ENCODE measurements at regions not wholly inside any gene's neighbourhood (a gene's known extent, or its start where the extent isn't known, plus 50 kb on each side); places are given as distances from the start of the nearest gene placed in this dataset.

- Mint-ChIP-seq H3K36me3 (no peaks in the 10 kb centered on the region), H3K27me3 (no peaks in the 10 kb centered on the region), H3K4me3 (no peak overlapping the region), H3K27ac (no peak overlapping the region), H3K9me3 (peaks cover 5 to 27% (median 8%) of the 10 kb centered on the region in 7 donors), H3K4me1 (no peaks in the 10 kb centered on the region)
- Histone ChIP-seq H3K36me3 (ENCODE audit: control insufficient read depth, insufficient read depth, low read length) (no peaks in the 10 kb centered on the region), H3K27me3 (ENCODE audit: control insufficient read depth, insufficient read depth, low read length) (no peaks in the 10 kb centered on the region), H3K4me1 (ENCODE audit: control insufficient read depth, insufficient read depth, low read length, poor library complexity, severe bottlenecking) (no peaks in the 10 kb centered on the region), H3K9me3 (ENCODE audit: control insufficient read depth in 2 of 2, low read length in 2 of 2) (peaks cover 2 to 9% of the 10 kb centered on the region in 2 experiments), H3K27ac (ENCODE audit: insufficient read depth, low read length, poor library complexity, severe bottlenecking) (no peak overlapping the region), H3K4me3 (ENCODE audit: low read depth, low read length) (no peak overlapping the region)
- DNase-seq = no peak
- ATAC-seq (ENCODE audit: low read depth in 2 of 2) = no peak
Observed at GRCh38 chr18:27666016-27666415, 480.9 kb upstream of the CHST9 start.

GRCh38 chr18:27665264-27665799, 480.2 kb upstream of the CHST9 start:
- Mint-ChIP-seq H3K4me3 (no peak overlapping the region), H3K4me1 (no peaks in the 10 kb centered on the region), H3K9me3 (peaks cover 5 to 29% (median 8%) of the 10 kb centered on the region in 7 donors), H3K27me3 (no peaks in the 10 kb centered on the region), H3K36me3 (no peaks in the 10 kb centered on the region), H3K27ac (no peak overlapping the region)
- no peak overlapping the region for H3K27ac ChIP-seq (ENCODE audit: insufficient read depth, low read length, poor library complexity, severe bottlenecking)
- no peaks in the 10 kb centered on the region for H3K36me3 ChIP-seq (ENCODE audit: control insufficient read depth, insufficient read depth, low read length)
- no peaks in the 10 kb centered on the region for H3K4me1 ChIP-seq (ENCODE audit: control insufficient read depth, insufficient read depth, low read length, poor library complexity, severe bottlenecking)
- DNase-seq = no peak
- peaks cover 2 to 9% of the 10 kb centered on the region in 2 experiments for H3K9me3 ChIP-seq (ENCODE audit: control insufficient read depth in 2 of 2, low read length in 2 of 2)
- no peaks in the 10 kb centered on the region for H3K27me3 ChIP-seq (ENCODE audit: control insufficient read depth, insufficient read depth, low read length)
- no peak for ATAC-seq (ENCODE audit: low read depth in 2 of 2)
- H3K4me3 ChIP-seq (ENCODE audit: low read depth, low read length) = no peak overlapping the region

DNA sequence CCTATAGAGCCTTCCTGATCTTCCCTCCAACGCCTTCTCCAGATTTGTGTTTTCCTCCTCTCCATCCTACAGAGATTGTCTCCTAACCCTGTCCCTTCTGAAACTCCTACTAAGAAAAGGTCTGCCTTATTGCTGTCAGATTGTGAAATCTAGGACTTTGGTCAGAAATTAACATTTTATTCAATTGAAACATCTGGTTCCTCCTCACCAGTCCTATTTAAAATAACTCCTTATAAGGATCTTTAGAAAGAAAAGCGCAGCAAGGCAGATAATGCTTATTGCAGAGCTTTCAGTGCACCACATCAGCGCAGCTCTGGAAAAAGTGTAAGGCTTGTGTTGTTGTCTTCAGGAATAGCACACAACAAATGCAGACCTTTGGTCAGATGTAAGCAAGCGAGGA, 477.8 kb upstream of the CHST9 start:
- Mint-ChIP-seq H3K36me3 (no peaks in the 10 kb centered on the region), H3K4me3 (no peak overlapping the region), H3K27me3 (no peaks in the 10 kb centered on the region), H3K9me3 (peaks cover 3 to 24% (median 6%) of the 10 kb centered on the region in 7 donors), H3K27ac (no peak overlapping the region), H3K4me1 (no peaks in the 10 kb centered on the region)
- Histone ChIP-seq H3K9me3 (ENCODE audit: control insufficient read depth in 2 of 2, low read length in 2 of 2) (peaks cover 2 to 13% of the 10 kb centered on the region in 2 experiments), H3K4me3 (ENCODE audit: low read depth, low read length) (no peak overlapping the region), H3K27me3 (ENCODE audit: control insufficient read depth, insufficient read depth, low read length) (no peaks in the 10 kb centered on the region), H3K36me3 (ENCODE audit: control insufficient read depth, insufficient read depth, low read length) (no peaks in the 10 kb centered on the region), H3K4me1 (ENCODE audit: control insufficient read depth, insufficient read depth, low read length, poor library complexity, severe bottlenecking) (no peaks in the 10 kb centered on the region), H3K27ac (ENCODE audit: insufficient read depth, low read length, poor library complexity, severe bottlenecking) (no peak overlapping the region)
- no peak for DNase-seq
- no peak for ATAC-seq (ENCODE audit: low read depth in 2 of 2)

DNA sequence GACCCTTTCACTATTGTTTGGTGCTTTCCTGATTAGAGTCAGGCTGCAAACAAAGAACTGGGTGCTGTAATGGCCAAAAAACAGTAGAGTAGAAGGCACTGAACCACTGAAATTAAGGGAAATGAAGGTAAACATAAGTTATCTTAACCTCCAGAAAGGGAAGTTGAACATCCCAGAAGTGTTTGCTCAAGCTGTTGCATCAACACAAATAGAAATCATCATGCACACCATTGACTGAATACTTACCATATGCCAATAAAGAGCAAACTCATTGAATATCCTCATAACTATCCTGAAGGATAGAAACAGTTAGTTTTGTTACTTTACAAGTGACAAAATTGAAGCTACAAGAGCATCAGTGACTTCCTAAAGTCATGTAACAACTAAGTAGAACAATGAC, 477.4 kb upstream of the CHST9 start:
- no peak overlapping the region for H3K27ac ChIP-seq (ENCODE audit: insufficient read depth, low read length, poor library complexity, severe bottlenecking)
- no peak overlapping the region for H3K4me3 ChIP-seq (ENCODE audit: low read depth, low read length)
- Mint-ChIP-seq H3K4me1 (no peaks in the 10 kb centered on the region), H3K4me3 (no peak overlapping the region), H3K9me3 (peaks cover 2 to 24% (median 6%) of the 10 kb centered on the region in 7 donors), H3K36me3 (no peaks in the 10 kb centered on the region), H3K27ac (no peak overlapping the region), H3K27me3 (no peaks in the 10 kb centered on the region)
- H3K4me1 ChIP-seq (ENCODE audit: control insufficient read depth, insufficient read depth, low read length, poor library complexity, severe bottlenecking) = no peaks in the 10 kb centered on the region
- no peaks in the 10 kb centered on the region for H3K27me3 ChIP-seq (ENCODE audit: control insufficient read depth, insufficient read depth, low read length)
- no peak for DNase-seq
- H3K36me3 ChIP-seq (ENCODE audit: control insufficient read depth, insufficient read depth, low read length) = no peaks in the 10 kb centered on the region
- ATAC-seq (ENCODE audit: low read depth in 2 of 2) = no peak
- peaks cover 2 to 13% of the 10 kb centered on the region in 2 experiments for H3K9me3 ChIP-seq (ENCODE audit: control insufficient read depth in 2 of 2, low read length in 2 of 2)

GRCh38 chr18:27661320-27662018, 476.4 kb upstream of the CHST9 start:
- no peak for ATAC-seq (ENCODE audit: low read depth in 2 of 2)
- peaks cover 2 to 24% (median 6%) of the 10 kb centered on the region in 7 donors for H3K9me3 Mint-ChIP-seq
- Histone ChIP-seq H3K27me3 (ENCODE audit: control insufficient read depth, insufficient read depth, low read length) (no peaks in the 10 kb centered on the region), H3K9me3 (ENCODE audit: control insufficient read depth in 2 of 2, low read length in 2 of 2) (peaks cover 2 to 5% of the 10 kb centered on the region in 2 experiments), H3K4me1 (ENCODE audit: control insufficient read depth, insufficient read depth, low read length, poor library complexity, severe bottlenecking) (no peaks in the 10 kb centered on the region), H3K36me3 (ENCODE audit: control insufficient read depth, insufficient read depth, low read length) (no peaks in the 10 kb centered on the region), H3K27ac (ENCODE audit: insufficient read depth, low read length, poor library complexity, severe bottlenecking) (no peak overlapping the region), H3K4me3 (ENCODE audit: low read depth, low read length) (no peak overlapping the region)
- H3K4me3 Mint-ChIP-seq = no peak overlapping the region
- no peak for DNase-seq
- no peaks in the 10 kb centered on the region for H3K36me3 Mint-ChIP-seq
- H3K4me1 Mint-ChIP-seq = no peaks in the 10 kb centered on the region
- H3K27me3 Mint-ChIP-seq = no peaks in the 10 kb centered on the region
- no peak overlapping the region for H3K27ac Mint-ChIP-seq

DNA sequence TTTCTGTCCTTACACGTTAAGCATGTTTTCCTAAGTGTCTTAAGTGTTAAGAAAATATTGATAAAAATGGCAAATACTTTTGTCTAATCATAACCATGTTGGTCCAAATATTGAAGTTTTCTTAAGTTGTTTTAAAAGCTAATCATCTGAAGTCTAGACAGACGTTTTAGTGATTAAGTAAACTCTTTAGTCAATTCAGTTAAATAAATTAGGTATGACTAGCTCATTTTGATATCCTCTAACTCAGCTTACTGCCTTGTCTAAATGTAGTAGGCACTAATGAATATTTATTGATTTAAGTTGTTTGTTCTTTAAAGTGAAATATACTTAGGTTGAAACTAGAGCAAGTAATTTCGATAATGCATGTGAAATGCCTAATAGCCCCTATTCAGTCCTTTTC, 471.8 kb upstream of the CHST9 start:
- H3K27ac ChIP-seq (ENCODE audit: insufficient read depth, low read length, poor library complexity, severe bottlenecking) = no peak overlapping the region
- no peaks in the 10 kb centered on the region for H3K27me3 ChIP-seq (ENCODE audit: control insufficient read depth, insufficient read depth, low read length)
- ATAC-seq (ENCODE audit: low read depth in 2 of 2) (no peak), DNase-seq (no peak)
- H3K36me3 ChIP-seq (ENCODE audit: control insufficient read depth, insufficient read depth, low read length) = no peaks in the 10 kb centered on the region
- H3K4me3 Mint-ChIP-seq = no peak overlapping the region
- no peak overlapping the region for H3K4me3 ChIP-seq (ENCODE audit: low read depth, low read length)
- H3K27me3 Mint-ChIP-seq = no peaks in the 10 kb centered on the region
- H3K4me1 Mint-ChIP-seq = no peaks in the 10 kb centered on the region
- no peaks in the 10 kb centered on the region for H3K4me1 ChIP-seq (ENCODE audit: control insufficient read depth, insufficient read depth, low read length, poor library complexity, severe bottlenecking)
- peaks cover 0 to 4% of the 10 kb centered on the region in 2 experiments for H3K9me3 ChIP-seq (ENCODE audit: control insufficient read depth in 2 of 2, low read length in 2 of 2)
- H3K9me3 Mint-ChIP-seq = peaks cover 3 to 28% (median 4%) of the 10 kb centered on the region in 7 donors
- H3K27ac Mint-ChIP-seq = no peak overlapping the region
- no peaks in the 10 kb centered on the region for H3K36me3 Mint-ChIP-seq

GRCh38 chr18:27656167-27656778, 471.2 kb upstream of the CHST9 start:
- Mint-ChIP-seq H3K27me3 (no peaks in the 10 kb centered on the region), H3K4me3 (no peak overlapping the region), H3K36me3 (no peaks in the 10 kb centered on the region), H3K4me1 (no peaks in the 10 kb centered on the region), H3K9me3 (peaks cover 2 to 29% (median 5%) of the 10 kb centered on the region in 7 donors), H3K27ac (no peak overlapping the region)
- no peaks in the 10 kb centered on the region for H3K27me3 ChIP-seq (ENCODE audit: control insufficient read depth, insufficient read depth, low read length)
- no peak overlapping the region for H3K27ac ChIP-seq (ENCODE audit: insufficient read depth, low read length, poor library complexity, severe bottlenecking)
- H3K4me1 ChIP-seq (ENCODE audit: control insufficient read depth, insufficient read depth, low read length, poor library complexity, severe bottlenecking) = no peaks in the 10 kb centered on the region
- no peak overlapping the region for H3K4me3 ChIP-seq (ENCODE audit: low read depth, low read length)
- H3K36me3 ChIP-seq (ENCODE audit: control insufficient read depth, insufficient read depth, low read length) = no peaks in the 10 kb centered on the region
- DNase-seq = no peak
- peaks cover 0 to 4% of the 10 kb centered on the region in 2 experiments for H3K9me3 ChIP-seq (ENCODE audit: control insufficient read depth in 2 of 2, low read length in 2 of 2)
- ATAC-seq (ENCODE audit: low read depth in 2 of 2) = no peak
